ENCODE measurements at regions not wholly inside any gene's neighbourhood (a gene's known extent, or its start where the extent isn't known, plus 50 kb on each side); places are given as distances from the start of the nearest gene placed in this dataset.

DNA sequence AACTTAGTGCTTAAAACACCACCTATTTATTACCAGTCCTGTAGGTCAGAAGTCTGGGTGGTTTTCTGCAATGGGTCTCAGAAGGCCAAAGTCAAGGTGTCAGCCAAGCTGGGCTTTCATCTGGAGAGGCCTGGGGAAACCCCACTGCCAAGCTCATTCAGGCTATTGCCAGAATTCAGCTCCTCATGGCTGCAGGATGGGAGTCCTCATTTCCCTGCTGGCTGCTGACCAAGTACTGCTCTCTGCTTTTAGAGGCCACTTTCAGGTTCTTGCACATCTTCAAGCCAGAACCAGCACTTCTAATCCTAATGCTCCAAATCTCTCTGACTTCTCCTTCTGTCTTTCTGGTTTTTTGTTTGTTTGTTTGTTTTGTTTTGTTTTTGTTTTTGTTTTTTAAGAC lies 109.3 kb downstream of the BCOR start:
- DNase-seq (ENCODE audit: low read depth): no peak

DNA sequence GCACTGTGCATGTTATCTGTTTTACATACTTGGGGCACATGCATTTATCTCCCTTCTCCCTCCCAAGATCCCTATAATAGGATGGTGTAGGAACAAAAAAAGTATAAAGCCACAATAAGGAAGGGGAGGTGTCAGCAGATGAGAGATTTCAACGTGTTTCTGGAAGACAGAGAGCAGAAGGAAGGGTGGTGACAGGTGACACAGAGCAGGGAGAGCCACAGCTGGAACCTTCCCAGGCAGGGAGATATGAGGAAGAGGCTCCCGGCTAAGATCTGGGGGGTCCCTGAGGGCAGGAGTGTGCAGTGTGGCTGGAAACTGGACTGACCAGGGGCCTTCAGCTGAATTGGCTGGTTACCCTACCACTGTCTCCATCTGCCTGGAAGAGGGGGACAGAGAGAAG lies 107.4 kb downstream of the BCOR start:
- DNase-seq (ENCODE audit: low read depth): no peak

DNA sequence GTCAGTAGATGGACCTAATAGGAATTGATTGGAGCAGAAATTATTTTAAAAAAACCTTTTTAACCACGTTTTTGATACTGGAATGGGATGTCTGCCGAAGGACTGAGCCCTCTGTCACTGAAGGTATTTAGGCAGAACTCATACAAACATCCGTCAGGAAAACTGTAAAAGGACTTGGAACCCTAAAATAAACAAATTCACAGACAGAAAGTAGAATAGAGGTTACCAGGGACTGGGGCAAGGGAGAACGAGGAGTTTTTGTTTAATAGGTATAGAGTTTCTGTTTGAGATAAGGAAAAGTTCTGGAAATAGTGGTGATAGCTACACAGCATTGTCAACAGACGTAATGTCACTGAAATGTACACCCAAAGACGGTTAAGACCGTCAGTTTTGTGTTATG lies 105.5 kb downstream of the BCOR start:
- DNase-seq (ENCODE audit: low read depth): no peak

DNA sequence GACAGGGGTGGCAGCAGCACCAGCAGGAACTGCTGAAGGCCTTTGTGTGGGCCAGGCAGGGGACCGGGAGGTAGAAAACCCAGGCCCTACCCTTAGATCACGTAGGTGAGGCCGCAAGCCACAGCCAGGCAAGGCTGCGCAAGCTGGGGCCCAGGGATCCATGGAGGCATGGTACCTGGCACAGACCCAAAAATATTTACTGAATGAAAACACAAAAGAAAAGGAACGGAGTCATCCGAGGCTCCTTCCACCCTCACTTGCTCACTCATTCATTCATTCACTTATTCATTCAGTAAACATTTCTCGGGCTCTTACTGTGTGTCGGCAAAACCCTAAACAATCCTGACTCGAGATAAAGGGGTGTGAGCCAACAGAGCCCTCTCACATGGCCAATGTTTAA lies 102.3 kb downstream of the BCOR start:
- DNase-seq (ENCODE audit: low read depth): no peak

DNA sequence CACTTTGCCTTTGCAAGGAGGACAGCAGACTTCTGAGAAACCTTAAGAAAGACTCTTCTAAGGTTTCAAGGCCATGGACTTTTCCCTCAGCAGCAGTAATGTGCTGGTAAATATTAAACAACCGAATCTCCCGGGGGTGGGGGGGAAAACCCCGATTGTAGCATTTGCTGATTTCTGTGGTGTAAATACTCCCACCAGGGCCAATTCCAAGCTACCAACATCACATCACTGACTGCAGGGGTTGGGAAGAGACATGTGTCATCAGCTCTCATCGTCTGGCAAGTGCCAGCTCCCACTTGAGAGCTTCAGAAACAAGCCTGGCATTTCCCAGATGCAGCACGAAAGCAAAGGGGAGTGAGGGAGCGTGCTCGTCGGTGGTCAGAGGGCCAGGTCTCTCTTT lies 101.2 kb downstream of the BCOR start:
- no peak for DNase-seq (ENCODE audit: low read depth)

DNA sequence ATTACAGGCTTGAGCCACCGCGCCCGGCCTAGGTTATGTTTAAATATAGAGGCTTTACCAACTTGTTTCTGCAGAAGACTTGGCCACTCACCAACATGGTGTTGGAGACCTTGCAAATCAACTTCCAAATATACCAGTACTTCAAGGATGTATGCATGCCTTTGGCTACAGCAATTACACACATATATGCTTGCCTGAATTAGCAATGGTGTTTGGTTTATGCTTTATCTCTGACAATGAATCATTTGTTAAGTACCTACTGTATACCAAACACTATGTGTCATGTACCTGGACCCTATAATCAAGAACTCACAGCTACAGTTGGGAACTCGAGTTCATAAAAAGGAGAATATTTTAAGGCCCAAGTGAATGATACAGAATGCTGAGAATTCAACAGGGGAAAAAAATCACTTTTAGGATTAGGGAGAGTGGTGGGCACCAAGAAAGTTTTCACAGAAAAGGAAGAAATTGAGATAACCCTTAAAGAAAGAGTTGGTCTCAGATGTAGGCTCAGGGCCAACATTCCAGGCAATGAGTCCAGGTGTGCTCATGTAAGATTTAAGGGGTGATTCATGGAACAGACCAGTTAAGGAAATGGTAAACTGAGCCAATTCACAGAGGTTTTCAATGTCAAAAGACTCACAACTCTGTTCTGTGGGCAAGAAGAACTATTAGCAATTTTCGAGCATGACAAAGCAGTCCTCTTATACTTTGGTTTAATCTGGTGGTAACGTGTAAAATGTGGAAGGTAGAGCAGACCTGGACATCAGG lies 98.9 kb downstream of the BCOR start:
- no peak for DNase-seq (ENCODE audit: low read depth)
